GM18870 (cell line): ENCODE measurements at regions not wholly inside any gene's neighbourhood (a gene's known extent, or its start where the extent isn't known, plus 50 kb on each side); places are given as distances from the start of the nearest gene placed in this dataset.
"Not testable (repeated sequence)": the region's sequence is repeated elsewhere in the genome, so short reads cannot be mapped to it uniquely, and the experiment has no call there.

Experiments used
- ATAC-seq: cut with Tn5 transposase; IDR thresholded peaks from one replicate; pipeline ENCODE4 v1.9.1; 2021; ENCODE audit warnings: moderate library complexity; ENCODE audit not compliant: unreplicated experiment

- ATAC-seq, result no peak
Measured at GRCh38 chr7:130845581-130846085, 111.6 kb upstream of the KLF14 start.

- ATAC-seq, result no peak
Measured at GRCh38 chr7:130849604-130850003, 115.6 kb upstream of the KLF14 start.

GRCh38 chr7:130850956-130851355, 116.9 kb upstream of the KLF14 start:
- ATAC-seq, result no peak

GRCh38 chr7:130852867-130853266, 118.9 kb upstream of the KLF14 start:
- no peak for ATAC-seq

GRCh38 chr7:130853503-130854279, 119.7 kb upstream of the KLF14 start:
- no peak for ATAC-seq

- ATAC-seq, result no peak
Measured at GRCh38 chr7:130854481-130854880, 120.5 kb upstream of the KLF14 start.

GRCh38 chr7:130856866-130857265, 122.9 kb upstream of the KLF14 start:
- no peak for ATAC-seq

- not testable (repeated sequence) for ATAC-seq
Measured at GRCh38 chr7:130860832-130861231, 126.8 kb upstream of the KLF14 start.

GRCh38 chr7:130865408-130866236, 131.6 kb upstream of the KLF14 start:
- ATAC-seq, result no peak

GRCh38 chr7:130867039-130867438, 133.0 kb upstream of the KLF14 start:
- no peak for ATAC-seq

GRCh38 chr7:130867581-130868136, 133.7 kb upstream of the KLF14 start:
- ATAC-seq, result no peak

GRCh38 chr7:130868139-130868538, 134.1 kb upstream of the KLF14 start:
- no peak for ATAC-seq

GRCh38 chr7:130869918-130870317, 135.9 kb upstream of the KLF14 start:
- ATAC-seq, result no peak

- ATAC-seq, result no peak
Measured at GRCh38 chr7:130872341-130872740, 138.3 kb upstream of the KLF14 start.

- ATAC-seq, result no peak
Measured at GRCh38 chr7:130872756-130873448, 138.9 kb upstream of the KLF14 start.

- ATAC-seq, result no peak
Measured at GRCh38 chr7:130874071-130874915, 140.3 kb upstream of the KLF14 start.

- no peak for ATAC-seq
Measured at GRCh38 chr7:130875265-130875741, 141.3 kb upstream of the KLF14 start.

- no peak for ATAC-seq
Measured at GRCh38 chr7:130875901-130876300, 141.9 kb upstream of the KLF14 start.

GRCh38 chr7:130877236-130877990, 143.4 kb upstream of the KLF14 start:
- no peak for ATAC-seq
